GM18520 (cell line): ENCODE measurements at regions not wholly inside any gene's neighbourhood (a gene's known extent, or its start where the extent isn't known, plus 50 kb on each side); places are given as distances from the start of the nearest gene placed in this dataset.

Experiments
- ATAC-seq: cut with Tn5 transposase; IDR thresholded peaks from one replicate; pipeline ENCODE4 v1.9.1; 2021; ENCODE audit not compliant: unreplicated experiment

DNA sequence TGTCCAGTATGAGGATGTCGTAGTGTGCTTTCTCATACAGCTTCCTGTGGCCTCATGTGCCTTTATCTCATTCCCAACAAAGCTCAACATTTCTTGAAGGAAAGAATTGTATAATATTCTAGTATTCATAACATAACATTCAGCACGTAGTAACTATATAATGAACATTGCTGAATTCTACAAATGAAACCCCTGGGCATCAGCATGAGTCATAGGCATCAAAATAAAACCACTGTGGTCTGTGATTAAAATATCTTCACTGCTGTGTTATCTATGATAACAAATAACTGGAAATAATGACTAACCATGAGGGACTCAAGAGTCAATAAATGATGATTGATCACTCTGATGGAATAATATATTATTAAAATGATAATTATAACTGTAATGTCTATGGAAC, 255.2 kb downstream of the EMP1 start:
- no peak for ATAC-seq

DNA sequence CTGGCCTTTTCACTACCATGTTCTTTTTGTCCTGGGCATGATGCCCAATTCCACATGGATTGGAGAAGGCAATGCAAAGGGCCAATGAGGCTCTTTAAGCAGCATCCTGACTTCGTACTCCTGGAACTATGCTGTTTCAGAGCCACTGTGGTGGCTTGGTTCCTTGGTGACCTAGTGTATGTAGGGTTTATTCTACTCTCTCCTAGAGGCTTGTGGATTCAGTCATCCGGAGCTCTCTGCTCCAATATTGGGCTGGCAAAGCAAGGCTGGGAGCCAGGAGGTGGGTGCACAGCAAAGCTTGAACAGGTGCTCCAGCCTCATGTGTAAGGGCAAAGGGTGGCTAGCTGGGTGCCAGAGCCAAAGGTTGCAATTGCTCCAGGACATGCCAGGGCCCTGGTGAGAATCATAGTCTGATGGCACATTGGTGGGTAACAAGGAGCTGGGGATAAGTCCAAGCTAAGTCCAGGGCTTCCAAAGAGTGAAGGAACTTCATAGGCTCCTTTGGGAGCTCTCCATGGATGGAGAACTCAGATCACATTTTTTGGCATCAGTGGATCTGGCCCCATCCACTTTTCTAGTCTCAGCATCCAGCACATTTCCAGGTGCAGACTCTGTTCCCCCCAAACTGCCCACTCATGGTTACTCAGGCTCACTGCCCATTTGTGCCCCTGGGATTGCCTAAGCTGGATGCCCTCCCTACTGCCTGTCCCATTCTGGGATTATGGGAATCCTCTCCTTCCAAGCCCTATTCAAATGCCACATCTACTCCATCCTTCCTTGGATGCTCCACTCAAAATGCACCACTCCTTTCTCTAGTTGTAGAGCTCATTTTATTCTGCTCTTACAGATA, 253.9 kb downstream of the EMP1 start:
- no peak for ATAC-seq

DNA sequence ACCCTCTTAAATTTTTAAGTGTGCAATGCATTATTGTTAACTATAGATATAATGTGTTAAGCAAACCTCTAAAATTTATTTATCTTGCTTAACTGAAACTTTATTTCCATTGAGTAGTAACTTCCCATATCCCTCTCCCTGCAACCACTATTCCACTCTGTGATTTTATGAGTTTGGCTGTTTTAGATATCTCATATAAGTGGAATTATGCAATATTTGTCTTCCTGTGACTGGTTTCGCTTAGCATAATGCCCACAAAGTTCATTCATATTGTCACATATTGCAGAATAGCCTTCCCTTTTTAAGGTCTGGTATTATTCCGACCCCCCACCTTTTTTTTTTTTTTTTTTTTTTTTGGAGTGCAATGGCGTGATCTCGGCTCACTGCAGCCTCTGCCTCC, 247.6 kb downstream of the EMP1 start:
- ATAC-seq = no peak

- no peak for ATAC-seq
These were observed 247.0 kb downstream of the EMP1 start for GRCh38 chr12:13443498-13443897.

DNA sequence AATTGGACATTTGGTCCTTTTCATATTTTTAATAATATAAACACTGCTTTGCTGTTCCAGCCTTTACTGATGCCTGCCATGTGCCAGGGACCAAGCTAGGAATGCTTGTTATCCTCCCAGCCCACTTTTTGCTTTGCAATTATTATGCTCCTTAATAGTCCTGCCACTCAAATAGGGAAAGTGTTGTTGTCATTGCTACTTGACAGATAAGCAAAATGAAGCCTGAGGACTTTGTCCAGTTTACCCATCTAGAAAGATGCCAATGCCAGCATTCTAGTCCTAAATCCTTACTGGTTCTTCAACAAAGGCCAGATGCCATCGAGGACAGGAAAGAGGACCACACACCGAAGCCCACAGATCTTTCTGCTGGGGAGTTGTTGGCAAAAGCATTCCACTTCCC, 246.5 kb downstream of the EMP1 start:
- ATAC-seq = no peak

DNA sequence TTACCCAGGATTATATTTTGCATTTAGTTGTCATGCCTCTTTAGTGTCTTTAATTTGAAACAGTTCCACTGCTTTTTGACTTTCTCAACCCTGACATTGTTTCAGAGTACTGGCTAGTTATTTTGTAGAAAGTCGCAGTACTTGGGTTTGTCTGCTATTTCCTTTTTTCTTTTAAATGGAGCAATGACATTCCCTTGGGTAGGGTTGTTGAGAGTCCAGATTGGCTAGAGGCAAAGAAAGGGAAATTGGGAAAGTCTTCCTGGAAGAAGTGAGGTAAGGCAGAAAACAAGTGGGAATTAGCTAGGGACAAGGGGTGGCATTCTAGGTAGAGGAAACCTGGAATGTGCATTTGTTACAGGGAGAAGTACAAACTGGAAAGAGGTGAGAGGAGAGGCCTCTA, 245.9 kb downstream of the EMP1 start:
- ATAC-seq = no peak

- ATAC-seq = no peak
These were observed 244.3 kb downstream of the EMP1 start for GRCh38 chr12:13440844-13441243.

DNA sequence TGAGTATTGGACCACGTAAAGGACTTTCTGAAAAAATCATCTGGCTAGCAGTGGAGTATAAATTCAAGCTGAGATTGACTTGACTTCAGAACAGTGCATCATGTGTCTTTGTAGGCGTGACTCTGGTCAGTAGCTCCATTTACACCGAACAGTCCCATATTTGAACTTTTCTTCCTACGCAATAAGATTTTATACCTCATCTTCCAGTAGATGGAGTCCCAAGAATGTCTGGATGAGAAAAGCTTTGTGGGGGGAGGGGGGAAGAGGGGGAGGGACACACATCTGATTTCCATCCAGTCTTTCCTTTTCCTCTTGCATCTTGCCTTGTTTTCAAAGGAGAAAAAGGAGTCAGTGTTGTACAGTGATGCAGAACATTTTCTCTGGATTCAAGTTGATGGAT, 241.0 kb downstream of the EMP1 start:
- ATAC-seq = no peak

- no peak for ATAC-seq
These were observed 240.3 kb downstream of the EMP1 start for GRCh38 chr12:13436696-13437391.

- no peak for ATAC-seq
These were observed 239.7 kb downstream of the EMP1 start for GRCh38 chr12:13436182-13436581.

DNA sequence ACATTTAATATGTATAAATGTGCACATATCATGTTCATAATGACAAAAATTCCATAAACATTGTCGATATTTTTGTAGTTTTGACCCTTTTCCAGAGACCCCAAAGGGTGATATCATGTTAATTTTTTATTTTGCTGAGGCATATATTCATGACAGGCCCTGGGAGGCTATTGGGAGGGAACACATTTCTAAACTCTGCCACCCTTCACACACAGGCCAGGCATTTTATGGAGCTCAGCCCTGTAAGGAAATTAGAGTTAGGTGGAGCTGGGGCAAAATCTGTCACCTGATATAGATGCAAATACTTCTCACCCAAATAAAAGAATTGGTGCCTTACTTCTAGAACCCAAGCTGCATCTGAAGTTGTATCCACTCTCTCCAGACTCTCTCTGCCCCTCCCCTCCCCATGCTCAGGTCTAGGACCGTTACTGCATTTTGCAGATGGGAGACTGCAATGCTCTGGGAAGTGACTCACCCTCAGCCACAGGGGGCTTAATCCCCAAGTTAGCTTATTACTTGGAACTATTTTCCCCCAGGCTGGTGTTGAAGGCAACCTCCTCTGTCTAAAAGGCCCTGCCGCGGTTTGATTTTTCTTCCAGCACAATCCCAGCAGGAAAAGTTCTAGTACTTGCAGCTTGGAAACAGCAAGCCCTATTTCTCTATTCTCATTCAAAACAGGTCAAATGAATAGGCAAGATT, 238.9 kb downstream of the EMP1 start:
- ATAC-seq = no peak

DNA sequence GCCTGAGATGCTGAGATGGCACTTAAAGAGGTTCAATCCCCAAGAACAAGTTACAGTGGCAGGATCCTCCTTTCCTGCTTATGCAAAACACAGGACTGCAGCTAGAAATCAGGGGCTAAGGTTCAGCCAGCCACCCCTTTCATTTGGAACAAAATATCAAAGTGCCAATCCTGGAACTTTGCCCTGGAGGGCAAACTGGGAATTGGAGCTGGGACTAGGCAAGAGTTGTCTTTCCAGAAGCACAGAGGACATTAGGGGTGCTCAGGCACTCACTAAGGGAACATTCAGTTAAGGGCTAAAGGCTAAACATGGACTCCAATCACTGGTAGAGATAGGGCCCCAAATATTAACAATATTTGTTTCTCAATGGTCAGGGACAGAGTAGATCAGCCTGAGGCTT, 237.2 kb downstream of the EMP1 start:
- ATAC-seq = no peak

DNA sequence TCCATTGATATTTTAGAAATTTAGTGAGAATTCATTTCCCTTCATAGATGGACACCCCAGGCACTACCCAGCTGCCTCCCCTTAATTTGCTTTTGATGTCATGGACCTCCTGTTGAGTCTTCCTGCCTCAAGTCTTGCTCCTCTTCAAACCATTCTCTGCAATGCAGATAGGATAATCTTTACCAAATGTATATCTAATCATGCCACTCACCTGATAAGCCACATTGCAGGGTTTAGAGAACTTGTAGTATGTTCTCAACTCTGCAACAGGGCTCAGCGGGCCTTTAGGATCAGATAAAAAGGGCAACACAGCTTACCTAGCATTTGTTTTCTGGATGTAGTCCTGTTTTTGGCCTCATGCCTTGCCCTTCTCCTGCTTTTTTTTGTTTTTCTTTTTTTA, 234.5 kb downstream of the EMP1 start:
- no peak for ATAC-seq

- ATAC-seq = no peak
These were observed 232.2 kb downstream of the EMP1 start for GRCh38 chr12:13428538-13429265.

DNA sequence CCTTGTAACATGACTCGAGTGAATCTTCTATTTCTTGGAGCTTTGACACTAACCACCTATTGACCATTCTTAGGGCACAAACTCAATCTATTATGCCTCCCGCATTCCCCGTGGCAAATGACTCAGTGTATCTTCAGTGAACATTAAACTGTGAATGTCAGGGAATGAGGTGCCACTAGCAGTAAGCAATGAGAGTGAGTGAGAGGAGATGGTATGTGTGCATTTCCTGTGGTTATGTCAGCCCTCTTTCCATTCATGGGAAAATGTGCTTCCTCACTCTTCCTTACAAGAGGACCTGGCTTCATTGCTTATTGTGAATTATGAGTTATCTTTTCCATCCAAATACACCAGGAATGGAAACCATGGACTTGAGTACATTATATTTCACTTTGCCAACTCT, 229.2 kb downstream of the EMP1 start:
- no peak for ATAC-seq

DNA sequence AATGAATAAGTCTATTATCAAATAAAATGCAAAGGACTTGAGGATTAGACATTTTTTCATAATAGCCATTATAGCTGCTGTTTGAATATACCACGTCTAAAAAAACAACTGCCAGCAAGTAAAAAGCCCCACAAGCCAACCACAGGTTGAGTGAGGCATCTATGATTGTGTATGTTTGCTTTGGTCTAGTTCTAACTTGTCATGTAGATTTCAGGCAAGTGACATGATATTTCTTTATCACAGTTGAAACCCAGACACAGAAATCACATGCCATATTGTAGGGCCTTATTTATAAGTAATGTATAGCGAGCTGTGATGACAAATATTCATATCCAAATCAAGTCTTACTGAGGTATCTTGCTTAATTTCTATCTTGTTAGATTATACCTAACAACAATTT, 225.8 kb downstream of the EMP1 start:
- ATAC-seq = no peak

DNA sequence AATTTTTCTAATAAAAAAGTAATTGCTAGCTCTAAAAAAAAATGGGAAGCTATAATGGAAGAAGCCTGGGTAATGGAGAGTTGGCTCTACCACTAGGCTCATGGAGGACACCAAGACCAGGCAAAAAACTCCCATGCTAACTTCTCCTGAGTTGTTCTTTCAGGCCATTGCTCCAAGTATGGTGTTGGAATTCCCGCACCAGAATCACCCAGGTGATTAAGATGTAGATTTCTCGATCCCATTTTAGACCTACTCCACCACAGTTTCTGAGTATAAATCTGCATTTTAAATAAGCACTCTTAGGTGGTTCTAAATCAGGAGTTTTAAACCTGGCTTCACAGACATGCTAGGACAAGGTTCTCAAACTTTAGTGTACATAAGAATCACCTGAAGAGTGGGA, 221.0 kb downstream of the EMP1 start:
- ATAC-seq = no peak

DNA sequence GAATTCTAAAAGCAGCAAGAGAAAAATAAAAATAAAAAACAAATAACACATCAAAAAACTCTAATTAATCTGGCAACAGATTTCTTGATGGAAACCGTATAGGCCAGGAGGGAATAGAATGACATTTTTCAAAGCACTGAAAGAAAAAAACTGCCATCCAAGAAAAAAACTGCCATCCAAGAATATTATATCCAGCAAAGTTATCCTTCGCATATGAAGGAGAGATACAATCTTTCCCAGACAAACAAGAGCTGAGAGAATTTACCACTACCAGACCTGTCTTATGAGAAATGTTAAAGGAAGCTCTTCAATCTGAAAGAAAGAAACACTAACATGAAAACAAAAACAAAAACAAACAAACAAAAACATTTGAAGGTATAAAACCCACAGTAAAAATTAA, 214.8 kb downstream of the EMP1 start:
- ATAC-seq = no peak

- no peak for ATAC-seq
These were observed 209.6 kb downstream of the EMP1 start for GRCh38 chr12:13405961-13406703.

DNA sequence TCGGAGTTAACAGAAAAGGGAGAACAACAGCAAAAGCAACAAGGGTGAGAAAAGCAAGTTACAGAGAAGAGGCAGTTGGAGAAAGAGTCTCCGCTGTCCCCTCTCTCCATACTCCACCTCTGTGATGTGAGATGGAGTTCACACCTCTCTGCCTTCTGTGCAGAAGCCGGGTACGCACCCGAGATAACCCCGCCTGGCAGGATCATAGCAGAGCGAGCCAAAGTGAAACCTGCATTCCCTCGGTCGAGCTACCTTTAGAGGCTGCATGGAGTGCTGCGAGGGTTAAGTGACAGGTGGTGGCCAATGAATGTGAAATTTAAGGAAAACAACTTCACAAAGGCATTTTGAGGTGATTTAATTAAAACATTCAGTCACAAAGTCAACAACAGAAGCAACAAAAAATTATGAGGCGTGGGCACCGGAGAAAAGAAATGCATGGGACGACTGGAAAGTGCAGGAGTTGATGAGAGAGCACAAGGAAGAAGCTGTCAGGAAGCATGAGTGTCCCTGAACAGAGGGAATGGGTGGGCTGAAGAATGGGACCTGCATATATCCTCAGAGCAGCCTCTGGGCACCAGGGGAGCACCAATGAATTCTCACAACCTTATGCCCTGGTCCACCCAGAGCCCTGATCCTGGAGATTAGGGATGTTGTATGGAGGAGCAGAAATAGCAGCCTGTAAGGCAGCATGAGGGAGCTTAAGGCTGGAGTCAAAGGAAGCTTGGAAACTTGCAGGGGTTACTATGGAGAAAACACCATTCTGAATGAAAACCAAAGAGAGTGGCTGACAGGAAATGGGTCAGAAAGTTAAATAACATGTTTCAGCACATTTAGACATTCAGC, 208.3 kb downstream of the EMP1 start:
- no peak for ATAC-seq
